NOMO-1 treated with DMSO at 0.1 percent for 48 hours (cell line): ENCODE measurements at regions not wholly inside any gene's neighbourhood (a gene's known extent, or its start where the extent isn't known, plus 50 kb on each side); places are given as distances from the start of the nearest gene placed in this dataset.

Source experiments
- DNase-seq: peaks from one replicate; lab custom pipeline; 2025; ENCODE audit not compliant: unreplicated experiment; lab: John Stamatoyannopoulos, UW

GRCh38 chr11:95327273-95327948 is 96.4 kb upstream of the SESN3 start:
- DNase-seq, result no peak

DNA sequence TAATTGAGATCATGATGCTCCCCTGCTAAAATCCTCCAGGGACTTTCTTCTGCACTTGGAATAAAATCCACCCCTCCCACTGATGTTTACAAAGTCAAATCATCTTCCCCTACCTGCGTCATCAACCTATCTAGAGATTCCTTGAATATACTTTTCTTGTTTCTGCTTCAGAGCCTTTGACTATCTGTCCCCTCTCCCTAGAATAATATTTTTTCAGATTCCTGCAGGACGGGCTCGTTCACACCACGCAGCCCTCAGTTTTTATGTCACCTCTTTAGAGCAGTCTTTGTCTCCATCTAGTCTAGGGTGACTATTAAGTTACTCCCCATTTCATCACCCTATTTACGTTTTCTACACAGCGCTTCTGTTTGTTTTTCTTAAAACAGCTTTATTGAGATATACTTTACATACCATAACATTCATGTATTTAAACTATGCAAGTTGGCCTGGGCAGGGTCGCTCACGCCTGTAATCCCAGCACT is 94.8 kb upstream of the SESN3 start:
- no peak for DNase-seq

- no peak for DNase-seq
These were observed 93.8 kb upstream of the SESN3 start for GRCh38 chr11:95324826-95325225.

DNA sequence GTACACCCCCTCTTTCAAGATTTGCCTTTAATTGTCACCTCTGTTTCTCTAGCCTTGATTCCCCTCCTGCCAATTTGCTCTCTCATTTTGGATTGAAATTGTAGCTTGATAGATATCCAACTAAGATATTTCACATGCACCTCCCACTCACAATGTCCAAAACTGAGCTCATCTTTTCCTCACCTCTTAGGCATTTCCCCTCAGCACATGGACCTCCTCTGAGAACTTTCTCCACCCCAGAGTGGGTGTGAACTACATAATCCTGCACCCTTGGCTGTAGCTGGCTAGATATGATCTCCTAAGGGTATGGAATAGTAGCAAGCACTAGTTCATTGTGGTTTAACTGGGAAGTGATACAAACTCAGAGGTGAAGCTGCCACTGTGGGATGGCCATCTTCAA is 91.5 kb upstream of the SESN3 start:
- no peak for DNase-seq

DNA sequence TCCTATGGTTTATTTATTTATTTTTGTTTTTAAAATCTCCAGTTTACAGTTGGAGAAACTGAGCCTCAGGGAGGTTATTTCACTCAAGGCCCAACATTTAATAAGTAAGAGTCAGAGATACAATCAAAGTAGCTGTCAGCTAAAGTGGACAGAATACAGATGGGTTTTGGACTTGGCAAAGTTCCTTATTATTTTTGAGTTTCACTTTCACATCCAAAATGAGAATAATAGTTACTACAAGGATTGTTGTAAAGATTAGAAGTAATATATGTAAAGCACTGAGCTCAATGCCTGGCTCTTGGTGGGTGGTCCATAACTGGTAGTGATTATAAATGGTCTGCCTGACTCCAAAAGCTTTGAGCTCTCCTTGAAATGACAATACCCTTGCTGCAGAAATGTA is 87.5 kb upstream of the SESN3 start:
- DNase-seq, result peak; percentile 41

DNA sequence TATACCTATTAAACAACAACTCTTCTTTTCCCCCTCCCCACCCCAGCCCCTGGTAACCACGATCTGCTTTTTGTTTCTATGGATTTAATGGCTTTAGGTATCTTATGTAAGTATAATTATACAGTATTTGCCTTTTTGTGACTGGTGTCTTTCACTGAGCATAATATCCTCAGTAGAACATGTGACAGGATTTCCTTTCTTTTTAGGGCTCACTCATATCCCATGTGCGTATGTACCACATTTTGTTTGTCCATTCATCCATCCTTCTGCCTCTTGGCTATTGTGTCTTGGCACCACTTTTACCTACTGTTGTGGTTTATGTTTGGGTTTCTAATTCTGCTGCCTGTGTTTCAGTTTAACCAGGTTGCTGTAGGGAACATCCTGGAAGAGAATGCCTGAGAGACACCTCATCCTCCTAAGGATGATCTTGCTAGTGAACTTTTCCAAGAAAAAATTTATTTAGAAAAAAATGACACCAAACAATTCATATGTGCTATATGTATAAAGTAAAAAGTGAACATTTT is 77.6 kb upstream of the SESN3 start:
- DNase-seq, result no peak

GRCh38 chr11:95307286-95307685 is 76.3 kb upstream of the SESN3 start:
- DNase-seq, result no peak

GRCh38 chr11:95306801-95307200 is 75.8 kb upstream of the SESN3 start:
- DNase-seq, result peak; percentile 32

DNA sequence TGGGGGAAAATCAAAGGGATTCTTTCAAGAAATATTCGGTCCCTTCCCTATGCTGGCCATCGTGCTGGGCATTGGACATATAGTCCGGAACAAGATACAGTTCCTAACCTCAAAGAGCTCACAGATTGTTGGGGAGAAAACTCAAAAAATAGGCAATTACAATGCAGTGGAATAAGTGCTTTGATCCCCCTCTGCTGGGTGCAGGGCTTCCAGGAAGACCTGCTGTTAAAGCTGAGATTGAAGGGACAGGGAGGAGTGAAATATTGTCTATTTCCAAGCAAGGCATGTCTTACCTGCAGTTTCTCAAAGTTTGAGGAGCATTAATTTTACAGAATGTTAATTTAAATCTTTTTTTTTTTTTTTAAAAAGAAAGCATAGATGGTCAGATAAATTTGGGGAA is 75.1 kb upstream of the SESN3 start:
- no peak for DNase-seq

DNA sequence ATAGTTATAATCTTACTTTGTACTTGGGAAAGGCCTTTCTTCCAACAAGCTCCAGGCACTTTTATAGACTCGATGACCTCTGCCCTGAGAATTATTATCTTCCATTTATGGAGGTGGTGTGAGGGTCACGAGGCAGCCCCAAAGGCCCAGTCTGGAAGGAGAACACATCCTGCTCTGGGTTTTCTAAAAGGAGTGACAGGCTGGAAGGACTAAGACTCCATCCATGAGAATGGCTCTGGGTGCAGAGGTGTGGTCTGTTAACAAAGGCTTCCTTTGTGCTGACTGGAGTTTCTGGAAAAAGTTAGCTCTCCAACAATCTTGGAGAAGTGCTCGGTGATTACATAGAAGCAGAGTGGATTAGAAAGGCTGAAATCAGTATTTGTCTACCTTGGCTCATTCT is 74.7 kb upstream of the SESN3 start:
- DNase-seq, result no peak

GRCh38 chr11:95304777-95305176 is 73.8 kb upstream of the SESN3 start:
- DNase-seq, result no peak

DNA sequence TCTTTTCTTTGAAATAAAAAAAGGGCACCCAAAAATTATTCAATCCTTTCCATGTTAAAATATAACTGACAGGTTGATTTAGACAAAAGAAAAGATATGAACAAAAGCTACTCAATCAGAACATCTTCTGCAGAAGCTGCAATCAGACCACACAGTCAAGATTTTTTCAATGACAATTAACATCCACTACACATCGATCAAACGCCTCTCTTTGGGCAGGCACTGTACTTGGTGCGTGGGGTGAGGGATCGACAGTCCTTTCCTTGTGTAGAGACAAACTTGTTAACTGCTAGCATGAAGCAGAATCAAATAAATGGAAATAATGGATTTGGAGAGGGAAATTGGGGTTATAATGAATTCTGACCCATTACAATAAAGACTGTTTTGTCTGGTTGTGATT is 71.2 kb upstream of the SESN3 start:
- DNase-seq, result no peak

GRCh38 chr11:95301474-95301873 is 70.5 kb upstream of the SESN3 start:
- no peak for DNase-seq

DNA sequence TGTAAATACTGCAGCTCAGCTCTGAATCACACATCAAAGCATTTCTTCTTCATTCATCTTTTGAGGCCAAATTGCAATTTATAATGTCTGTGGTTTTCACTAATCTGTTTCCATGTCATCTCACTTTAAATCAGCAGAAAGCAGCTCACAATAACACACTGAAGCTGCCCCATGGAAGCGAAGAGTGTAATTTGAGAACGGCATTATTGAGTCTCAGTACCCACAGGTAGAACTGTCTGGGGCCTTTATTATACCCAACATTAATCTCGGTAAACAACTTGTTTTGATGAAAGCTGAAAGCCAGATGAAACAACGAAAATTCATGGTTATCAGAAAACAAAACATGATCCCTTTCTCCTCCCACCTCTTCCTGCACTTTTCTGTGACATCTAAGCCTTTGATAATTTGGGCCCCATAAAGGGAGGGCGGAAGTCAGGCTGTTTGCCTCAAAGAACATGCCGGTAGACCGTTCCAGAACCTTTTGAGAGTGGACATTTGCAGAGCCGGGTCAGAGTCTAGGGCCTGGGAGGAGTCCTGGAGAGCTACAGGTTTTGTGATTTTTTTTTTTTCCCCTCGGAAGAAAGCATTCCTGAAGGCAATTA is 68.2 kb upstream of the SESN3 start:
- no peak for DNase-seq

DNA sequence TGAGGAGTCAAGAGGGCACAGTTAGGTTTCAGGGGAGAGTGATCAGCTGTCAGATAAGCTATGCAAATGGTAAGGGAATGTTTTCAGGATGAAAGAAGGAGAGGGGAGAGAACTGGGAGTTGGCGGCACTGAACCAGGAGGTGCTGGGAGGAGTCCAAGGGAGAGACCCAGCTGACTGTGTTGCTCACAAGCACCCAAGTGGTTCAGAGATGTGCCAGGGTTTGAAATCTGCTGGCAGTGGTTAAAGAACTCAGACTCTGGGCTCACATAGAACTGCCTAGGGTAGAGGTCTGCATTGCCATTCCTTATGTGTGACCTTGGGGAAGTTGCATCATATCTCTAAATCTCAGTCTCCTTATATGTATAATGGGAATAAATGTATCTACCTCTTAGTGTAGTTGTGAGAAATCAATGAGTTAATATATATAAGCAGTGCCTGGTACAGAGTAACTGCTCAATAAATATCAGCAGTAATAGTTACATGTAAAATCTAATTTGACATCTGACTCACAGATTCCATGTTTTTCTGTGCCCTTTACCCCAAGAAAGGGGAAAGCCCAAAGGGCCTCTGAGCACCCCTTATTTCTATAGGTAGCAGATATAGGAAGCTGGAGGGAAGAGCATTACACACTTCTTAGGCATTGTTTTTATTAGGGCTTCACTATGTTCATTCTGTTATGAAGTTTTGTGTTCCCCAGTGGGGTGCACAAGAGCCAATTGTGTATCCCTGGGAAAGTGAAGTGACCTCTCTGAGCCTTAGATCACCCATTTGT is 66.9 kb upstream of the SESN3 start:
- DNase-seq, result no peak

DNA sequence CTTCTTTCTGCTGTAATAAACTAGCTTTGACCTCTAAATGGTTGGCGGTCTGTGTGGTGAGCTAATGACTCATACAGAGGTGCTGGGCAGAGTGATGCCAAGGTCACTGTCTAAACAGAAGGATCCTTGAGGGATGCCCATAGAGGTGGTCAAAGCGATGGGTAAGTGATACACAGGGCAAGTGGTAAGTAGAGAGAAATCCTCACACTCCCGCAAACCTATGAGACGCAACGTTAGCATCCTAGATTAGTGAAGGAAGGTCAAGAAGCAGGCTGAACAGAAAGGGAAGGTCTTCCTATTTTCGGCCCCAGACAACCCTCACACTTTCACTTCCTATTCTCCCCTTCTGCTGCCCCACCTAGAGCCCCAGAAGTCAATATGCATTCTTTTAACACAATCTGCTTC is 65.6 kb upstream of the SESN3 start:
- peak; percentile 93 for DNase-seq

GRCh38 chr11:95296165-95296564 is 65.2 kb upstream of the SESN3 start:
- no peak for DNase-seq

DNA sequence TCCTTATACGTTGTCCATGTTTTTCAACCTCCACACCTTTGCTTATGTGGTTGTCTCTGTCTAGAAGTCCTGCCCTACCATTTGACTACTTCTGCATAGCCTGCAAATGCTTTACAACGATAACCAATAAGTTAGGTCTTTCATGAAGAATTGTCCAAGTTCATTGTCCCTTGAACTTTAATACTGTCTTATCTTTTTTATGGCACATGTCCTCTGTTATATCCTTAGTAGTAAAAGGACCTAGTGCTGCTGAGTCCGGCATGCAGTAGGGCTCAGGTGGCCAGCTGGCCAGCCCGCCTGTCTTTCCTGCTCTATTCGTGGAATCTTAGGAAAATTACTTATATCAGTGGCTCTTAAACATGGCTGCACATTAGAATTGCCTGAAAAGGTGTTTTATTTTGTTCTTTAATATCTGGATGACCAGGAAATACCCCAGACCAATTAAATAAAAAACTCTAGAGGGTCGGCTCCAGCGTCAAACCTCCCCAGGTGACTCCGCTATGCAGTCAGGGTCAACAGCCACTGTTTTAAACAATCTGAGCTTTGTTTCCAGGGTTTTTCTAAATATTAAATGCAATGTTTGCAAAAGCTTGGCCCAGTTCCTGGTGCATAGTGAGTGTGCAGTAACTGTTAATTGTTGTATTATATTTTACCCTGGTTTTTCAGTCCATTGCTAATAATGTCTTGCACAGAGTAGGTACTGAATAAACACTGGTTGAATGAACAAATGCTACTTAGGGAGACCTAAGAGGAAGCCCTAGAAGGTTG is 64.6 kb upstream of the SESN3 start:
- DNase-seq, result peak; percentile 25

- DNase-seq, result no peak
These were observed 63.7 kb upstream of the SESN3 start for GRCh38 chr11:95294701-95295100.

DNA sequence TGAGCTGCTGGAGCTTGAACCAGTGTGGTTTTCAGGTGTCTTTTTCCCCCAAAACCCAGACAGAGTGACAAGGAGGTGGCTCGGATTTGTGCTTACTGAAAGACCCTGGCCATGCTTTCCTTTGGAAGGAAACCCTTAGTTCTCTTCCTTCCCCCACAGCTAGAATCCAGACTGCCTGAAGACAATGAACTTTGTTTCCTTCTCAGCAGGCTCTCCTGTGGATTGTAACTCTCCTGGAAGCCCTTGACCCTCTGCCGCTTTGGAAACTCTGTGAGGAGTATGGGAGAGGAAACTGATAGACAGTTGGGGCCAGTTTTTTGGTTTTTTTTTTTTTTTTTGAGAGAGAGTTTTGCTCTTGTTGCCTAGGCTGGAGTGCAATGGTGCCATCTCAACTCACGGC is 62.1 kb upstream of the SESN3 start:
- DNase-seq, result no peak

GRCh38 chr11:95291946-95292345 is 60.9 kb upstream of the SESN3 start:
- DNase-seq, result no peak
